Left forelimb (tissue), 1 donor: ENCODE measurements at regions not wholly inside any gene's neighbourhood (a gene's known extent, or its start where the extent isn't known, plus 50 kb on each side); places are given as distances from the start of the nearest gene placed in this dataset.

Experiments used
- DNase-seq: peaks from one replicate; pipeline ENCODE4 v3.0.0-alpha.2; 2018; ENCODE audit warnings: low spot score

- no peak for DNase-seq
Measured at GRCh38 chr5:173527671-173528070, 88.8 kb downstream of the BOD1 start.

GRCh38 chr5:173524136-173524535 lies 92.3 kb downstream of the BOD1 start:
- DNase-seq = no peak

- no peak for DNase-seq
Measured at GRCh38 chr5:173523388-173523787, 93.1 kb downstream of the BOD1 start.

- DNase-seq = no peak
Measured at GRCh38 chr5:173522518-173522917, 93.9 kb downstream of the BOD1 start.

- no peak for DNase-seq
Measured at GRCh38 chr5:173518856-173519255, 97.6 kb downstream of the BOD1 start.

GRCh38 chr5:173517648-173518047 lies 98.8 kb downstream of the BOD1 start:
- no peak for DNase-seq

- no peak for DNase-seq
Measured at GRCh38 chr5:173515526-173515925, 100.9 kb downstream of the BOD1 start.

GRCh38 chr5:173514661-173515060 lies 101.8 kb downstream of the BOD1 start:
- no peak for DNase-seq

GRCh38 chr5:173513521-173513991 lies 102.9 kb downstream of the BOD1 start:
- no peak for DNase-seq

- no peak for DNase-seq
Measured at GRCh38 chr5:173512637-173513435, 103.6 kb downstream of the BOD1 start.

- no peak for DNase-seq
Measured at GRCh38 chr5:173509060-173509459, 107.4 kb downstream of the BOD1 start.

- no peak for DNase-seq
Measured at GRCh38 chr5:173507171-173507570, 109.3 kb downstream of the BOD1 start.

GRCh38 chr5:173505634-173506033 lies 110.8 kb downstream of the BOD1 start:
- no peak for DNase-seq

- DNase-seq = no peak
Measured at GRCh38 chr5:173501922-173502321, 114.5 kb downstream of the BOD1 start.

GRCh38 chr5:173501271-173501670 lies 115.2 kb downstream of the BOD1 start:
- no peak for DNase-seq

- no peak for DNase-seq
Measured at GRCh38 chr5:173500213-173500560, 116.3 kb downstream of the BOD1 start.

GRCh38 chr5:173499471-173500212 lies 116.8 kb downstream of the BOD1 start:
- no peak for DNase-seq

- no peak for DNase-seq
Measured at GRCh38 chr5:173498739-173499470, 117.5 kb downstream of the BOD1 start.

GRCh38 chr5:173498286-173498685 lies 118.2 kb downstream of the BOD1 start:
- DNase-seq = no peak

GRCh38 chr5:173497685-173498084 lies 118.8 kb downstream of the BOD1 start:
- DNase-seq = no peak

- no peak for DNase-seq
Measured at GRCh38 chr5:173496883-173497255, 119.6 kb downstream of the BOD1 start.

GRCh38 chr5:173496129-173496882 lies 120.1 kb downstream of the BOD1 start:
- no peak for DNase-seq
